Type B pancreatic cell (in vitro differentiated cells): ENCODE measurements at regions not wholly inside any gene's neighbourhood (a gene's known extent, or its start where the extent isn't known, plus 50 kb on each side); places are given as distances from the start of the nearest gene placed in this dataset.

ENCODE experiments used
- DNase-seq: peaks from one replicate; pipeline ENCODE4 v3.0.0; 2021; ENCODE audit warnings: mixed read lengths; ENCODE audit not compliant: unreplicated experiment; ENCODE audit errors: extremely low spot score
- H3K27ac Mint-ChIP-seq: 2 replicates; pipeline ENCODE4 v1.8.0; 2021; ENCODE audit warnings: mild to moderate bottlenecking, mixed read lengths
- H3K27me3 Mint-ChIP-seq: 2 replicates; pipeline ENCODE4 v1.8.0; 2021; ENCODE audit warnings: mixed read lengths
- H3K36me3 Mint-ChIP-seq: 2 replicates; pipeline ENCODE4 v1.8.0; 2021; ENCODE audit warnings: mixed read lengths
- H3K4me1 Mint-ChIP-seq: one replicate; pipeline ENCODE4 v1.8.0; 2021; ENCODE audit warnings: mixed read lengths; ENCODE audit not compliant: unreplicated experiment
- H3K4me3 Mint-ChIP-seq: 2 replicates; pipeline ENCODE4 v1.8.0; 2021; ENCODE audit warnings: mild to moderate bottlenecking, mixed read lengths
- H3K9me3 Mint-ChIP-seq: 2 replicates; pipeline ENCODE4 v1.8.0; 2021; ENCODE audit warnings: mixed read lengths
- CTCF ChIP-seq: fragments of 200-600 bp; sonication (generic); conservative IDR thresholded peaks from 2 replicates; pipeline ENCODE4 v1.5.0; 2021; ENCODE audit warnings: antibody characterized with exemption, mild to moderate bottlenecking

- Mint-ChIP-seq H3K4me3 (no peak overlapping the region), H3K27ac (no peak overlapping the region), H3K27me3 (peaks cover 6% of the 10 kb centered on the region), H3K4me1 (no peaks in the 10 kb centered on the region), H3K9me3 (no peaks in the 10 kb centered on the region), H3K36me3 (no peaks in the 10 kb centered on the region)
- no peak for TF ChIP-seq CTCF
- no peak for DNase-seq
Observed at GRCh38 chr19:30997222-30997621, 352.0 kb downstream of the TSHZ3 start.

- Mint-ChIP-seq H3K27ac (no peak overlapping the region), H3K4me3 (no peak overlapping the region)
Observed at GRCh38 chr19:30978639-30979038, 370.6 kb downstream of the TSHZ3 start.

GRCh38 chr19:30969591-30969990 is 379.6 kb downstream of the TSHZ3 start:
- no peak for DNase-seq
- H3K9me3 Mint-ChIP-seq, result peaks cover 4% of the 10 kb centered on the region
- no peak for TF ChIP-seq CTCF
- H3K36me3 Mint-ChIP-seq, result no peaks in the 10 kb centered on the region
- H3K27me3 Mint-ChIP-seq, result peaks cover 4% of the 10 kb centered on the region
- no peaks in the 10 kb centered on the region for H3K4me1 Mint-ChIP-seq
- H3K4me3 Mint-ChIP-seq, result no peak overlapping the region
- H3K27ac Mint-ChIP-seq, result no peak overlapping the region

More at GRCh38 chr19:30978639-30979038, 370.6 kb downstream of the TSHZ3 start:
- Mint-ChIP-seq H3K4me1 (no peaks in the 10 kb centered on the region), H3K27me3 (peaks cover 3% of the 10 kb centered on the region), H3K36me3 (no peaks in the 10 kb centered on the region), H3K9me3 (peaks cover 4% of the 10 kb centered on the region)
- DNase-seq, result no peak
- TF ChIP-seq CTCF, result no peak

- DNase-seq, result no peak
- Mint-ChIP-seq H3K27ac (no peak overlapping the region), H3K9me3 (peaks cover 4% of the 10 kb centered on the region), H3K4me3 (no peak overlapping the region), H3K36me3 (no peaks in the 10 kb centered on the region), H3K4me1 (no peaks in the 10 kb centered on the region), H3K27me3 (peaks cover 4% of the 10 kb centered on the region)
- no peak for TF ChIP-seq CTCF
Observed at GRCh38 chr19:30968841-30969399, 380.3 kb downstream of the TSHZ3 start.

GRCh38 chr19:30968210-30968609 is 381.0 kb downstream of the TSHZ3 start:
- TF ChIP-seq CTCF, result no peak
- Mint-ChIP-seq H3K4me3 (no peak overlapping the region), H3K27ac (no peak overlapping the region), H3K36me3 (no peaks in the 10 kb centered on the region), H3K4me1 (no peaks in the 10 kb centered on the region), H3K27me3 (peaks cover 4% of the 10 kb centered on the region), H3K9me3 (peaks cover 4% of the 10 kb centered on the region)
- no peak for DNase-seq

GRCh38 chr19:30966486-30966885 is 382.8 kb downstream of the TSHZ3 start:
- DNase-seq, result no peak

More at GRCh38 chr19:30966486-30966885, 382.8 kb downstream of the TSHZ3 start:
- H3K9me3 Mint-ChIP-seq, result no peaks in the 10 kb centered on the region
- no peaks in the 10 kb centered on the region for H3K36me3 Mint-ChIP-seq
- peaks cover 4% of the 10 kb centered on the region for H3K27me3 Mint-ChIP-seq
- TF ChIP-seq CTCF, result no peak
- H3K4me1 Mint-ChIP-seq, result no peaks in the 10 kb centered on the region
- no peak overlapping the region for H3K27ac Mint-ChIP-seq
- H3K4me3 Mint-ChIP-seq, result no peak overlapping the region
